Embryonic facial prominence (tissue), 1 donor: ENCODE measurements at regions not wholly inside any gene's neighbourhood (a gene's known extent, or its start where the extent isn't known, plus 50 kb on each side); places are given as distances from the start of the nearest gene placed in this dataset.

Source experiments
- DNase-seq: peaks from one replicate; pipeline ENCODE4 v3.0.0-alpha.2; 2016; ENCODE audit errors: extremely low spot score

GRCh38 chr3:103055021-103055520, 620.3 kb downstream of the ZPLD1 start:
- no peak for DNase-seq

- DNase-seq: no peak
Measured at GRCh38 chr3:103056542-103056941, 621.7 kb downstream of the ZPLD1 start.

GRCh38 chr3:103057003-103057402, 622.2 kb downstream of the ZPLD1 start:
- no peak for DNase-seq

- no peak for DNase-seq
Measured at GRCh38 chr3:103057487-103057886, 622.7 kb downstream of the ZPLD1 start.

- no peak for DNase-seq
Measured at GRCh38 chr3:103059432-103059831, 624.6 kb downstream of the ZPLD1 start.

GRCh38 chr3:103060242-103060641, 625.4 kb downstream of the ZPLD1 start:
- no peak for DNase-seq

GRCh38 chr3:103067963-103068362, 633.1 kb downstream of the ZPLD1 start:
- DNase-seq: no peak

- no peak for DNase-seq
Measured at GRCh38 chr3:103075282-103075681, 640.5 kb downstream of the ZPLD1 start.

- DNase-seq: no peak
Measured at GRCh38 chr3:103077910-103078309, 643.1 kb downstream of the ZPLD1 start.

- DNase-seq: no peak
Measured at GRCh38 chr3:103082501-103082900, 647.7 kb downstream of the ZPLD1 start.

GRCh38 chr3:103083848-103084631, 649.2 kb downstream of the ZPLD1 start:
- no peak for DNase-seq

- DNase-seq: no peak
Measured at GRCh38 chr3:103085465-103085864, 650.6 kb downstream of the ZPLD1 start.

- DNase-seq: no peak
Measured at GRCh38 chr3:103089758-103090157, 654.9 kb downstream of the ZPLD1 start.

GRCh38 chr3:103105206-103105605, 670.4 kb downstream of the ZPLD1 start:
- DNase-seq: no peak

GRCh38 chr3:103112273-103112672, 677.5 kb downstream of the ZPLD1 start:
- DNase-seq: no peak

- no peak for DNase-seq
Measured at GRCh38 chr3:103126115-103126514, 691.3 kb downstream of the ZPLD1 start.

GRCh38 chr3:103127098-103127630, 692.3 kb downstream of the ZPLD1 start:
- no peak for DNase-seq

- DNase-seq: no peak
Measured at GRCh38 chr3:103127737-103128136, 692.9 kb downstream of the ZPLD1 start.

- no peak for DNase-seq
Measured at GRCh38 chr3:103134023-103134724, 699.4 kb downstream of the ZPLD1 start.

GRCh38 chr3:103136621-103137020, 701.8 kb downstream of the ZPLD1 start:
- DNase-seq: no peak

GRCh38 chr3:103137830-103138229, 703.0 kb downstream of the ZPLD1 start:
- no peak for DNase-seq

- no peak for DNase-seq
Measured at GRCh38 chr3:103158183-103158582, 723.4 kb downstream of the ZPLD1 start.

GRCh38 chr3:103166890-103167289, 732.1 kb downstream of the ZPLD1 start:
- DNase-seq: no peak
